NCI-H446 treated with DMSO at 0.1 percent for 48 hours (cell line): ENCODE measurements at regions not wholly inside any gene's neighbourhood (a gene's known extent, or its start where the extent isn't known, plus 50 kb on each side); places are given as distances from the start of the nearest gene placed in this dataset.
"Not testable (repeated sequence)": the region's sequence is repeated elsewhere in the genome, so short reads cannot be mapped to it uniquely, and the experiment has no call there.

ENCODE experiments used
- DNase-seq: peaks from one replicate; lab custom pipeline; 2025; lab: John Stamatoyannopoulos, UW

DNA sequence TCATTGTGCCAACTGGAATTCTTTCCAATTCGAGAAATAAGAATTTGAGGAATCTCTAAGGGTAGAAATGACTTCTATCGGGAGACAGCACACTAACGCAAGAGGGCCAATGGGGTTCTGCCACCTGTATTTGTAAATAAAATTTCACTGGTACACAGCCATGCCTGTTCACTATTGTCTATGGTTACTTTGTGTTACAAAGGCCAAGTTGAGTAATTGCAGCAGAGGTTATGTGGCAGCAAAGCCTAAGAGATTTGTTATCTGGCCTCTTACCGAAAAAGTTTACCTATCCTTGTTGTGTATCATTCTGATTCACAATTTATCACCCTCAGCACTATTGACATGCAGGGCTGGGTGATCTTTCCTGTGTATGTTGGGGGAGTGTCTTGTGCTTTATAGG lies 278.0 kb downstream of the KLF5 start:
- DNase-seq = no peak

DNA sequence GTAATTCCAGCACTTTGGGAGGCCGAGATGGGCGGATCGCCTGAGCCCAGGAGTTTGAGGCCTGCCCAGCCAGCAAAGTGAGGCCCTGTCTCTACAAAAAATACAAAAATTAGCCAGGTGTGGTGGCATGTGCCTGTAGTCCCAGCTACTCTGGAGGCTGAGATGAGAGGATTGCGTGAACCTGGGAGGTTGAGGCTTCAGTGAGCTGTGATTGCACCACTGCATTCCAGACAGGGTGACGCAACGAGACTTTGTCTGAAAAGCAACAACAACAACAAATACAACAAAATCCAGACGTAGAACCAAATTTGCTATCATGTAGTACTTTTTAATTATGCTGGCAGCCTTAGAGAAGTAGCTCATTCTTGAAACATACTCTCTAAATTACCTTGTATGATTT lies 277.1 kb downstream of the KLF5 start:
- DNase-seq = no peak

DNA sequence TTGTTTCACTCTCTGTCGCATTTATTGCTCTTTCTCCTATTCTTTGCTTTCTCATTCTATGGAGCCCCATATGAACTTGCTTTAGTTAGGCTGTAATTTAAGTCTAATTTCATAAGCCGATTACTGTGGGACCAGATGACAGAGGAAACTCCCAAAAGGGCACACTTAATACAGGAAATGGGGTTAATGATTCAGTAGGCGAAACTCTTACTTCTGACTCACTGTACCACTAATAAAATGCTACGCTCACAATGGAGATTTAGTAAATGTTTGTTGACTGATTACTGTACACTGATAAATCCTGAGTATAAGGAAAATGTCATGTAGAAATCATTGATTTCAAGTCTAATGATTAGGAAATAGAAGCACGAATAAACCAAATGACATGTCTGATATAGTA lies 276.4 kb downstream of the KLF5 start:
- no peak for DNase-seq

DNA sequence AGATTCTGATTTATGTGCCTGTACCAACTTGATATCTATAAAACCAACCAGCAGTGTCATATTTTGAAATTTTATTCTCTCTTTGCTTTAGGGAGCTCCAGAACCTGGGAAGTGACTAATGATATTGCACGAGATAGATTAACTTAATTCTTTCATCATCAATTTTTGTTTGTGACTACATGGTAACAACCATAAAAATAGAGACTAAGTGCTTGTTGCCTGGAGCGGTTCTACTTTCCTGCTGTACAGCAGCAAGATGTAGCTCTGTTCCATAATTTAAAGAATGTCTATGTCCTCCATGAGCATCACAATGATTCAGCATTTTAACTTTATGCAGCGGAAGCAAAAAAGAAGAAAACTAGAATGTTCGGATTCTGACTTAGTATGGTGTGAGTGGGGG lies 275.6 kb downstream of the KLF5 start:
- DNase-seq = no peak

DNA sequence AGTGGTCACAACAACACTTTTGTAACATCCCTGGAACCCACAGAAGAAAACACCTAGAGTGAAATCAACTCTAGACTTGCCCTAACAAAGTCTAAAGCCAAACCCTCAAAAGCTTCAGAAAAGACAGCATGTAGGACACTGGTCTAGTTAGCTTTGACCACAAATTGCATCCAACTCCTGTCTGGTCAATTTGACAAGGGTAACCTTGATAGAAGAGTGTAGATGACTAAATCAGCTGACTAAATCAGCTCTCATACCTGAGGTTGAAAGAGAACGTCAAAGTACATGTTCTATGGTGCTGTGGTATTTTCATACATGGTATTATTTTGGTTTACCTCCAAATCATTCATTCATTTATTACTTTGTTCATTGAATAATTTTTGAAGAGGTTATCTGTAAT lies 272.8 kb downstream of the KLF5 start:
- DNase-seq = no peak

DNA sequence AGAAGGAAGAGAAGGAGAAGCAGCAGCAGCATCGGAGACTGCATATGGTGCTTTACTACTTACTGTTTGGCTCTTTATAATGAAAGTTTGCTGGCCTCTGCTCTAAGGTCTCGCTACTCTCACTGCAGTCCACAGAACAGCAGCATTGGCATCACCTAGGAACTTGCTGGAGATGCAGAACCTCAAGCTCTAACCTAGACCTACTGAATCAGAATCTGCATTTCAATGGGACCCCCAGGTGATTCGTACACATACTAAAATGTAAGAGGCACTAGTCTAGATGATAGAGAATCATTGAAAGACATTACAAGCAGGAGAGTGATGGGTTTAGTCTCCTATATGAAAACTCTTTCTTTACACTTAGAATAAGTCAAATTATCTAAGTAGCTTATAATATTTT lies 270.6 kb downstream of the KLF5 start:
- no peak for DNase-seq

DNA sequence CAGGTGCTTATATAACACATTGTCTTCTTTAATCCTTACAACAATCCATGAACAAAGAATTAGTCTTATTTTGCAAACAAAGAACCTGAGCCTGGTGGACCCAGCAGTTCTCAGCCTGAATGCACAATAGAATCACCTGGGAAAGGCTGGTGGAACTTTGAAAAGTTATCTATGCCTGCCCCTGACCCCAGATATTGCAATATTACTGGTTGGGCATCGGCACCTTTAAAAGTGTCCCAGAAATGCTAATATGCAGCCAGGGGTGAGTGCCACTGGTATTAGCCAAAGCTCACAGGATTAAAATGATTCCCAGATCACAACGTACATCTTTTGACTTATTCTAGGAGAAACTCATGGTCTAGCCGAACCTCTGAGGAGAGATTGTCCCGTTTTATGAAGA lies 268.8 kb downstream of the KLF5 start:
- no peak for DNase-seq

DNA sequence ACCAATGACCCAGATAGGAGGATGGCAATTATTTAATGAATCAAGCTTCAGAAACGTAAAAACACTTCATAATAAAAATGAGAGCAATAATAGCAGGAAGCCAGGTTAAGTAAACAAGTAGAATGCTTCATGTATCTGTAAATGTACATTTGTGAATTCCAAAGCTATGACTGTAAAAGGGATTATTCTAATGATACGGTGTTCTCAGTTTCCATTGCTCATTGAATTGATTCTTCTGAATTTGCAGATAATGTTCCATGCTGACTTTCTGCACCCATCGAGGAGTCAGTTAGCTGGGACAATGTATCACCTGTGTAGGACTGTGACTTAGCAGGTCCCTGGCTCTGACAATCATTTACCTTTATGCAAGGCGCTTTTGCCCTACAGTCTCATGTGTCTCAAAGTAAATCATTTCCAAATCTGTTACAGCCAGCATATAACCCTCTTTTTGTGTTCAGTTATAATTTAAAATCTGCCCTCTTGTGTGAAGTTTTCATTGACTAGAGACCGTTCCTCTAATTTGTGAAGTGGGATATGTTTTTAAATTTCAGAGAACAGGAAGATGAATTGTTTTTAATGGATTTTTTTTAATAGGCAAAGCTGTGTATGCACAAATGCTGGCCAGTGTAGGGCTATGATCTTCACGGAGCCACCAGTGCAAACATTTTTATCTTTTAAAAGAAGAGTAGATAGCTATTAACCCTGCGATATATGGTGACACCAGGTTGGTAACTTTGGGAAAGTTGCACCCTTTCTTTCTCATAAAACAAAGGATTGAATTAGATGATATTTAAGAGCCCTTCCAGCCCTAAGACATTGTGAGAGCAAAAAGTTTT lies 267.1 kb downstream of the KLF5 start:
- no peak for DNase-seq

DNA sequence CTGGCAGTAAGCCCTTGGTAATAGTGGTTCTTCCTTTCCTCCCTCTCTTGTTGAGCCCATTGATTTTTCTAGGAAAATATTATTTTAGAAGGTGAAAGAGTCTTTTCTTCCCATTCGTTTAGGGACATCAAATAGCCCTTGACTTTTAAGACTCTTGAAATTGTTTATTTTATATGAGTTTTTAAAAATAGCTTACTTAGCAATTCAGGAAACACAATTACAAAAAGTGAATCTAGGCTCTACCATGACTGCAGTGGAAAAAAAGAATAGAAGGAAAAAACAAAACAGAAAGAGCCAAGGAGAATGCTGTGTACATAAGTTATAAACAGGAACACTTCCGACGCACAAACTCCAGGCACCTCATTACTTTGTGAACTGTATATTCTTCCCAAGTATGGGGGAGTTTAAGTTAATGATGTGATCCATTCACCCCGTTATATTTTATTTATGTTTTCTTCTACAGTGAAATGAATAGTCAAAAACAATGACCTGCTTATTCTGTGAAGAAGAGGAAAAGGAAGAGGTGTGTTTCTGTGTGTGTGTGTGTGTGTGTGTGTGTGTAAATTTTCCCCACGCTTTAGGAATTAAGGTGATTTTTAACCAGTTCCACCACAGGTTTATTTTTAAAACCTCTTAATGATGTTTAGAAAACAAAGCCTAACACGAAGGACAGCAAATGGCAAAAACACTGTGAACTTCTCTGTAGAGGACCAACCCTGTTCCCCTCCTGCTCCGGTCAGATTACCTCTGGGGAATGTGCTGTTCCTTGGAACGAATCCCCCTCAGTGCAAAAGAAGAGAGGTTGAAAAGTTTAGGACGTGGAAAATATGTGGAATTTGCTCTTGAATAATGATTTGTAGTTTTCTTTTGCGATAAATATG lies 266.3 kb downstream of the KLF5 start:
- DNase-seq = no peak

DNA sequence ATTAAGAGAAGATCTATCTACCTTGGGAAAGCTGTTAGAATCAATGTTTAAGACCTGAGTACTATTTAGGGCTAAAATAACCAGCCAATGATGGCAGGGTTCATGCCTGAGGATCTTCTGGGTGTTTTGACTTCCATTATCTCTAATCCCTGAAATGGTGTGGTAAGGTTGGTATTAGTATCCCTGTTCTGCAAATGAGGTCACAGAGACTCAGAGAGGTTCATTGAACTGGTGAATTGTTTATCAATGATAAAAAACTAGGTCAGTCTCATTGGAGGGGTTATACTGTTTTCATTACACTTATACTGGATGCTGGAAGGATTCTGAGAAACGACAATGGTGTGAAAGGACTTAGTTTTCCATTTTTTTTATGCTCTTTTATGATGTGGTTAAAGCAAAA lies 264.8 kb downstream of the KLF5 start:
- DNase-seq = no peak

DNA sequence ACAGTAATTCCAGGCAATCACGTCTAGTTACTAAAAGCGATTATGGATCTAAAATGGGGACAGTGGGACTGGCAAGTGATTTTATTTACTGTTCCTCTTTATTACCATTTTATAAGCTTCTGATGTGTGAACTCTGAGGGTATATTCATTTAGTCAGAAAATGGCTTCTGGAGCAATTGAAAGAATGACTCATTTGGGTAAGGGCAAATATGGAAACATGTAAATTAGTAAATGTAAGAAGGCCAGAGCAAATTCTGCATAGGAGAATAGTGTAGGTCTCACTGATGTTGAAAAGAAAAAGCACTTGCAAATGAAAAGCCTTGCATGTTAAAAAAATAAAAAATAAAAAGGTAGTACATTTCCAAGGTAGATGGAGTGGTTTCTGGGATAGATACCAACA lies 262.2 kb downstream of the KLF5 start:
- DNase-seq = no peak

DNA sequence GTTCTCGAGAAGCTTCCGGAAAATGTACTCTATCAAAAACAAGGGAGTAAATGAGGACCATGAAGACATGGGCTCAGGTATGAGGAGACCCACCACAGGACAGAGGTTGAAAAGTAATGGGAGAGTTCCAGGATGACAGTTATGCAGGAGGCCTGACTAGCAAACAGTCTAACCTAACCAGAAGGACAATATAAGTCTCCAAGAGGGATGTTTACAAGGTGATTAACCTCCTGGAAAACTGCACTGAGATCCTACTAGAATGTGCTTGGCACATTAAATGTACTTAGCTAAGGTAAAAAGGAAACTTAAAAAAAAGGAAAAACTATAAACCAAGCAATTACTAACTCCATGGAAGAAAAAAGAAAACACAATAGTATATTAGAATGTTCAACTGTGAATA lies 258.3 kb downstream of the KLF5 start:
- no peak for DNase-seq

DNA sequence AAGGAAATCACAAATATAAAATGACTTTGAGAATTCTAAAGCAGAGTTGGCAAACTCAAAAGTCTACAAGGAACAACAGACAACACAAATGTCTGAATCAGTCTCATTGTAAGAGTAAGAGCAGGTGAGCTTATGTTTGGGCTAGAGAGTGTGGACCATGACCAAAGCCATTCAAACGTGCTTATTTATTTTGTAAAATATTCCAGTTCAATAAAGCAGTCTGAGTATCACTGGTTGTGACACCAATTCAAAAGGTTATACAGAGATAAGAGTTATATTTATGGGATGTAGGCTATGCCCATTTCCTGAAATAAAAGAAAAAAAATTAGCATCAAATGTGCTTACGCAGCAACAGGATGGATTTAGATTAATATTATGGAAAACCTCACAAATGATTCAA lies 251.6 kb downstream of the KLF5 start:
- DNase-seq = no peak

DNA sequence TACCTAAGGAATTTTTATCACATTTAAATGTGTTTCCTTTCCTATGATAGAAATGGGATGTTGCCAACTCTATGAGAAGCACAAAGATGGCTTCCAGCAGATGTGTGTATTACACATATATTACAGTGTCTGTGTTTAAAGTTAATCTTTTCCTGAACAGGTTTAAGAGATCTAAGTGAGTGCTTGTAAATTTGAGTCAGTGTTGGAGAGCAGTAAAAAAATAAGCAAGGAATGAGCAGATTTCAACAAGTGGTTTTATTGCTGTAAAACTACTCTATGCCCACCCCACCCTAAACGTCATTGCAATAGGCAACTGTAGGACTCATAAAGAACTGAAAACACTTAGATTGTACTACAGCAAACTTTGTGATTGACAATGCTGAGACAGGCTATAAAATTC lies 248.7 kb downstream of the KLF5 start:
- no peak for DNase-seq

DNA sequence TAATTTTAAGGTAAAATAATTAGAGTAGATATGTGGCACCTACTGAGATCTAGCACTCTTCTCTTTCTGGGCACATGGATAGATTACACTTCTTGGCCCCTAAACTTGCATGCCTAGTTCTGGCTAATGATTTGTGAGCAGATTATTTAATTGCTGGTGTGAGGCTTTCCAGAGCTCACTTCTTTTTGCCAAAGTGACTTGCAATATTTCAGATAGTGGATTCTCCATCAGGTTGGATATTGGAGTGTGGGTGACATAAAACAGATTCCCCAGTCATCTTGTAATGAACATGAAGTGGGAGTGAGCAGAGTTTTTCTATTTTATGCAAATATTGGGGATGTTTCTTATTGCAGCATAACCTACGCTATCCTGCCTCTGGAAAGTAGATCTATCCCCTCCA lies 247.9 kb downstream of the KLF5 start:
- no peak for DNase-seq

DNA sequence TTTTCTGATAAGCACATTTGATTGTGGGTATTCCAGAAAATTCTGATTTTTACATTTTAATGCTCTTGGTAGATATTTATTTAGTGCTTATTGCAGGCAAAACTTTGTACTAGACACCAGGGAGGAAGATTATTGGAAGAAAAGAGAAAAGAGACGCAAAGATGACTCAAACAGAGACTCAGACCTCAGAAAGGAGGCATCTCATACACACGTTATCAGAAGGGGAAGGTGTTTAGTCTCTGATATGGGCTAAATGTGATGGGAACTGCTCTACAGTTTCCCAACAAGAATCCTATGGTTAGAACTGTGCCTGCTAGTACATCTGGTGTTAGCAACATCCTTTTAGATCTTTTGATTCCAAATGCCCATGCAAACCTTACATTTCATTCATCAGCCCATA lies 245.6 kb downstream of the KLF5 start:
- DNase-seq = no peak

DNA sequence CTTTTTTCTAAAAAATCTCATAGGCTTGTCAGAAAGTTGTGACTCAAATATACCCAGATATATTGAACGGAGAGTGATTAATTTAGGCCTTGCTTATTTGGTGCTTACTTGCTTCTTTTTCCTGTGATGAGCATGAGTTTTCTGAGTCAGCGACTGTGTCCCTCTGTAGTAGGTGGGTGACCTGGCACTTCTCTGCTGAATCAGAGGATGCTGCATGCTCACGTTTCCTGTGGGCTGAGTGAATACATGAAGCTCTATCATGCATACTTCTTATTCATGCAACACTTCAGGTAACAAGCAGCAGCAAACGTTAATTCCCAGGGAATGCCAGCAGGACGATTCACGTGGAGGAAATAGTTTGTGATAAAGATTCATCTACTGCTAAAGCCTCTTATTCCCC lies 245.0 kb downstream of the KLF5 start:
- no peak for DNase-seq

DNA sequence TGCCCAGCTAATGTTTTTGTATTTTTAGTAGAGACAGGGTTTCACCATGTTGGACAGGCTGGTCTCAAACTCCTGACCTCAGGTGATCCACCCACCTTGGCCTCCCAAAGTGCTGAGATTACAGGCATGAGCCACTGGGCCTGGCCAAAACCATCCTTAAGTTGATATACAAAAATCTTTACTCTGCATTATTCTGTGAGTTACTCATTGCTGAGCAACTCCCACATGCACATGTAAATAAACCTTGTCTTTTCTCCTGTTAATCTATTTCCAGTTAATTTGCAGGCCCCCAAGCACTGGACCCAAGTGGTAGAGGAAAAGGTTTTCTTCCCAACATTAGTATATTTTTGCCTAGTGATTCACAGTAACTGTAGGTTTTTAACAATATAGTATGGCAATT lies 242.8 kb downstream of the KLF5 start:
- DNase-seq = not testable (repeated sequence)

DNA sequence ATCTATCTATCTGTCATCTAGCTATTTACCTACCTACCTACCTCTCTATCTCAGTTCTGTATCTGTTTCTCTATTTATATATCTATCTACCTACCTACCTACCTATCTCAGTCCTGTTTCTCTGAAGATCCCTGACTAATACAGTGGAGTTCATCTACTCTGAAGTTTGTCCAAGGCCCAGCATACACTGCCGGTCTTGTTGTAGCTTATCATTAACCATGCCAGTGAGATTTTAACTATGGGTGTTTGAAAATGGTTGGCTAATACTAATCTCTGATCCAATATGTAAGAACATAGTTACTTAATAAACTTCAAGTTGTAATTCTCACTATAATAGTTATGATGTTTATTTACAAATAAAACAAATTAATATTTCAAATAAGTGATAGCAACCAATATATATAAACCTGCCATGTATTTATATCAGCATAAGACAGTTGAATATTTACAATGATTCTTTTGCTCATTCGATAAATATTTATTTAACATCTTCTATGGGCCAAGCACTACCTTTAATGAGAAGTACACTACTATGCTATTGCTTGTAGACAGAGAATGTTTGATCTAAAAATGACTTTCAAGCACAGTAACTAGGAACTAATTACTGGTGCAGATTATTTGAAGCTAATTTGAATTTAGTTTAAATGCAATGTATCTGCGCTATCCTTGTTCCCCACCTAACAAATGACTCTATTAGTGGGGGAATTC lies 242.1 kb downstream of the KLF5 start:
- DNase-seq = no peak

DNA sequence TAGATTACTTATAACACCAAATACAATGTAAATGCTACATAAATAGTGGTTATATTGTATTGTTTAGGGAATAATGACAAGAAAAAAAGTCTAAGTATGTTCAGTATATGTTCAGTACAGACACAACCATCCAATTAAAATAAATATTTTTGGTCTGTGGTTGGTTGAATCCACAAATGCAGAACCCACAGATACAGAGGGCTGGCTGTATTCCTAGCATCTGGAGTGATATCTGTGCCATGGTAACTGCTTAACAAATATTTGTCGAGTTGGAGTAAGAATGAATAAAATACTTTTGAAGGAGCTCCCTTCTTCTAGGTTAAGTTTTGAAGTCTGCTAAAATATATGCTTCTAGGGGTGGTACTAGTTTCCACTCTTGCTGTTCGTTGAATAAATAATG lies 241.0 kb downstream of the KLF5 start:
- no peak for DNase-seq

DNA sequence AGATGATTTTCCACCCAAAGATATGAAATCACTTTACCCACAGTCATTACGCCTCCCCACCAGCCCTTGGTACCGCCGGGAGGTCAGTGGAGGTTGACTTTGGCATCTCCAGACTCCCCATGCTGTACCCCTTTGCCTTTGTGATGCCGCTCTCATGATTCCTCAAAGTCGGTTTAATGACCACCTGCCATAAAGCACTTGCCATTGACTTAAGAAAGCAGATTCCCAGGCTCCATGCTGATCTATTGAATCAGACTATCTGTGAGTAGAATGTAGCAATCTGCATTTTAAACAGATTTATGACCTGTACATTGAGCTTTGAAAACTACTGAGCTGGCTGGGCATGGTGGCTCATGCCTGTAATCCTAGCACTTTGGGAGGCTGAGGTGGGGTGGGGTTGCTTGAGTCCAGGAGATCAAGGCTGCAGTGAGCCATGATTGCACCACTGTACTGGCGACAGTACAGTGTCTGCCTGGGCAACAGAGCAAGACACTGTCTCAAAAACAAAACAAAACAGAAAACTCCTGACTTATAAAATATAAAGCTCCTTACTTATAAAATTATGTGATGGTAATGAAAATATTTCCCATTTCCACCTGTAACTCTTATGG lies 235.2 kb downstream of the KLF5 start:
- no peak for DNase-seq

DNA sequence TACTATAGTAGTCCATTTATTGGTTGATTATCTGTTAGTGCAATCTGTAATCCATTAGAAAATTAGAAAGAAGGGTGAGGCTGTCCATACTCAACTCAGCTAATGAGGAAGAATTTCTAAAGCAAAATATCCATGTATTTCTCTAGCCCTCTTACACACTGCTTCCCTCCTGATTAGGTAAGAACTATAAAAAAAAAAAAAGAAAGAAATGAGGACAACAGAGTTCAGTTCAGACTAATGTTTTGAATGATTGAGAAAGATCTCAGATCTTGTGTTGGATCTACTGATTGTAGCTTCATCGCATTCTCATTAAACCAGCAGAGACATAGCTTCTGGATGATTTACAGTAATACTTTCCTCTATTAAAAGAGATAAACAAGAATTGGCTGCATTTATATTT lies 233.3 kb downstream of the KLF5 start:
- DNase-seq = no peak
